ENCODE measurements at regions not wholly inside any gene's neighbourhood (a gene's known extent, or its start where the extent isn't known, plus 50 kb on each side); places are given as distances from the start of the nearest gene placed in this dataset.

GRCh38 chr12:59230334-59230733, 310.0 kb upstream of the LRIG3 start:
- no peak for DNase-seq (ENCODE audit: low spot score)

- no peak for DNase-seq (ENCODE audit: low spot score)
Measured at GRCh38 chr12:59219148-59219547, 298.8 kb upstream of the LRIG3 start.

- no peak for DNase-seq (ENCODE audit: low spot score)
Measured at GRCh38 chr12:59196989-59197388, 276.7 kb upstream of the LRIG3 start.

GRCh38 chr12:59194794-59195193, 274.5 kb upstream of the LRIG3 start:
- DNase-seq (ENCODE audit: low spot score), result no peak

GRCh38 chr12:59193476-59194050, 273.3 kb upstream of the LRIG3 start:
- DNase-seq (ENCODE audit: low spot score), result no peak

- DNase-seq (ENCODE audit: low spot score), result no peak
Measured at GRCh38 chr12:59191372-59191771, 271.1 kb upstream of the LRIG3 start.

GRCh38 chr12:59186451-59186850, 266.1 kb upstream of the LRIG3 start:
- DNase-seq (ENCODE audit: low spot score), result no peak

- DNase-seq (ENCODE audit: low spot score), result no peak
Measured at GRCh38 chr12:59185295-59185694, 265.0 kb upstream of the LRIG3 start.

GRCh38 chr12:59182658-59183455, 262.6 kb upstream of the LRIG3 start:
- no peak for DNase-seq (ENCODE audit: low spot score)

GRCh38 chr12:59182191-59182590, 261.9 kb upstream of the LRIG3 start:
- no peak for DNase-seq (ENCODE audit: low spot score)

GRCh38 chr12:59181196-59181777, 261.0 kb upstream of the LRIG3 start:
- DNase-seq (ENCODE audit: low spot score), result no peak

GRCh38 chr12:59179231-59179630, 258.9 kb upstream of the LRIG3 start:
- DNase-seq (ENCODE audit: low spot score), result no peak

GRCh38 chr12:59173695-59174094, 253.4 kb upstream of the LRIG3 start:
- no peak for DNase-seq (ENCODE audit: low spot score)

- DNase-seq (ENCODE audit: low spot score), result no peak
Measured at GRCh38 chr12:59168647-59169046, 248.3 kb upstream of the LRIG3 start.

- DNase-seq (ENCODE audit: low spot score), result no peak
Measured at GRCh38 chr12:59166457-59166856, 246.2 kb upstream of the LRIG3 start.

- no peak for DNase-seq (ENCODE audit: low spot score)
Measured at GRCh38 chr12:59164991-59165718, 244.9 kb upstream of the LRIG3 start.

- no peak for DNase-seq (ENCODE audit: low spot score)
Measured at GRCh38 chr12:59164226-59164625, 243.9 kb upstream of the LRIG3 start.

- DNase-seq (ENCODE audit: low spot score), result no peak
Measured at GRCh38 chr12:59158681-59159080, 238.4 kb upstream of the LRIG3 start.

- DNase-seq (ENCODE audit: low spot score), result no peak
Measured at GRCh38 chr12:59158066-59158465, 237.8 kb upstream of the LRIG3 start.

- DNase-seq (ENCODE audit: low spot score), result no peak
Measured at GRCh38 chr12:59155448-59155847, 235.1 kb upstream of the LRIG3 start.

- no peak for DNase-seq (ENCODE audit: low spot score)
Measured at GRCh38 chr12:59151243-59151642, 230.9 kb upstream of the LRIG3 start.

- DNase-seq (ENCODE audit: low spot score), result no peak
Measured at GRCh38 chr12:59149995-59150642, 229.8 kb upstream of the LRIG3 start.
